Heart left ventricle (tissue), 13 donors: ENCODE measurements at regions not wholly inside any gene's neighbourhood (a gene's known extent, or its start where the extent isn't known, plus 50 kb on each side); places are given as distances from the start of the nearest gene placed in this dataset.

Experiments
- POLR2A ChIP-seq, 2 donors: fragments of 450-650 bp; IDR thresholded peaks; one replicate each; pipeline ENCODE4 v1.6.1; 2017; ENCODE audit warnings: antibody characterized with exemption in 2 of 2, mild to moderate bottlenecking in 2 of 2, moderate library complexity in 2 of 2
- TF ChIP-seq, protein P1 (sequence below), 12 donors: fragments of 200-600 bp; sonication (generic) in 4 of 12; IDR thresholded peaks; one replicate each; pipeline versions ENCODE4 v1.5.0 to v1.8.0; 2018 to 2022; ENCODE audit warnings: antibody characterized with exemption in 12 of 12, mild to moderate bottlenecking in 5 of 12
- donor health status: ischemic (EF 13 %, LVEDD 7.1; RV severe dilation, severe dysfunction).
- donor health status: DM: no; HTN: yes; CAD: no.
- donor health status: DM: no; HTN: no; CAD: no.
- donor health status: ischemic (EF 25% LVEDD 6.9; RV normal size, moderate dysfunction).
- donor health status: ischemic (EF 25% LVEDD 5.7; RV mildly dilated, moderate dysfunction).
- donor health status: ischemic (EF 35%, LVEDD 5.7; RV mildly dilated, moderate dysfunction).
- donor health status: nonischemic (EF 11% LVEDD 7.7; RV severe dilation, severe dysfunction).
- donor health status: DM: yes; HTN: yes; CAD: no.
- donor health status: PGD.
- donor health status: ischemic (EF 29% LVEDD 5.4; RV normal size, mild dysfunction).
- donor health status: nonischemic (EF 23%, LVEDD 6.1; RV moderate dilation, normal function).

- TF ChIP-seq, protein P1, sequence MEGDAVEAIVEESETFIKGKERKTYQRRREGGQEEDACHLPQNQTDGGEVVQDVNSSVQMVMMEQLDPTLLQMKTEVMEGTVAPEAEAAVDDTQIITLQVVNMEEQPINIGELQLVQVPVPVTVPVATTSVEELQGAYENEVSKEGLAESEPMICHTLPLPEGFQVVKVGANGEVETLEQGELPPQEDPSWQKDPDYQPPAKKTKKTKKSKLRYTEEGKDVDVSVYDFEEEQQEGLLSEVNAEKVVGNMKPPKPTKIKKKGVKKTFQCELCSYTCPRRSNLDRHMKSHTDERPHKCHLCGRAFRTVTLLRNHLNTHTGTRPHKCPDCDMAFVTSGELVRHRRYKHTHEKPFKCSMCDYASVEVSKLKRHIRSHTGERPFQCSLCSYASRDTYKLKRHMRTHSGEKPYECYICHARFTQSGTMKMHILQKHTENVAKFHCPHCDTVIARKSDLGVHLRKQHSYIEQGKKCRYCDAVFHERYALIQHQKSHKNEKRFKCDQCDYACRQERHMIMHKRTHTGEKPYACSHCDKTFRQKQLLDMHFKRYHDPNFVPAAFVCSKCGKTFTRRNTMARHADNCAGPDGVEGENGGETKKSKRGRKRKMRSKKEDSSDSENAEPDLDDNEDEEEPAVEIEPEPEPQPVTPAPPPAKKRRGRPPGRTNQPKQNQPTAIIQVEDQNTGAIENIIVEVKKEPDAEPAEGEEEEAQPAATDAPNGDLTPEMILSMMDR (IDR thresholded peaks at IDR 0.05) = no peak
- TF ChIP-seq POLR2A (IDR thresholded peaks at IDR 0.05) = no peak
Observed at GRCh38 chr11:26070714-26071380, 261.1 kb upstream of the ANO3 start.
